Medulla oblongata (tissue), 1 donor: ENCODE measurements at regions not wholly inside any gene's neighbourhood (a gene's known extent, or its start where the extent isn't known, plus 50 kb on each side); places are given as distances from the start of the nearest gene placed in this dataset.
"Not testable (repeated sequence)": the region's sequence is repeated elsewhere in the genome, so short reads cannot be mapped to it uniquely, and the experiment has no call there.

Experiments used
- DNase-seq: peaks from one replicate; pipeline ENCODE4 v3.0.0-alpha.2; 2015; ENCODE audit errors: extremely low spot score

DNA sequence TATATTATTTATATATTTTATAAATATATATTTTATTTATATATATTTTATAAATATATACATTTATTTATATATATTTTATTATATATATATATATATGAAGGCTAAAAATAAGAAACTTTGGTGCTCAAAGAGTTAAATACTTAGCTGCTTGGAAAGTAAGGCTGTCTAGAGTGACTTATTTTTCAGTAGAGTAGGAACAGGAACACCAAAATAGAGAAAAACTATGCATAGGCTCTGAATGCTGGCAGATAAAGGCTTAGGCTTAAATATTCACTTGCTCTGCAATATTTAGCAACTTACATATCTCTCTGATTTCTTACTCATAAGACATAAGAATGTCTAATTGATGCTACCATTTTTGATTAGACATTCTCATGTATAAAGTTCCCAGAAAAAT lies 991.2 kb downstream of the VRK1 start:
- DNase-seq = no peak

DNA sequence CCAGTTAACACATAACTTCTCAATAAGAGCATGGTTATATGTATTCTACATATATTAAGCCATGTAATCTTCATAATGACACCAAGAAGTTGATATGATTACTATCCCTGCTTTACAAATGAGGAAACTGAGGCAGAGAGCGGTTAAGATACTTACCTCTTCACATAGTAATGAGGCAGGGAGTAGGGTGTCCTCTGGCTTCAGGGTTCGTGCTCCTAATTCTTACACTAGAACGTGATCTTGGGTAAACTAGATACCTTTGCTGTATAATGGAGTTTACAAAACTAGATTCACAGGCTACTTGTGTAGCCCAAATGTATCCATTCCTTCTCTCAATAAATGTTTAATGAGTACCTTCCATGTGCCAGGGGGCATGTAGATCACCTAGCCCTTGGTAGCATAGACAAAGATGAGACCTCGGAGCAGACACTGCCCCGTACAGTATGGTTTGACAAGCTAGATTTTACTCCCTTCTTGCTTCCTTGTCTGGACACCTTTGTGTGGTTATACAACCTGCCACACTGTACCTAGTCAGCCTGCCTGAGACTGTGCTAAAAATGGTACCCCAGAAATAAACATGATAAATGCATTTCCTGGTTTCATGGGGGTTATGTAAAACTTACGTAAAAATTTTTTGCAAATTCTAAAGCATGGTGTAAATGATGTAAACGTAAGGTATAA lies 991.8 kb downstream of the VRK1 start:
- no peak for DNase-seq

DNA sequence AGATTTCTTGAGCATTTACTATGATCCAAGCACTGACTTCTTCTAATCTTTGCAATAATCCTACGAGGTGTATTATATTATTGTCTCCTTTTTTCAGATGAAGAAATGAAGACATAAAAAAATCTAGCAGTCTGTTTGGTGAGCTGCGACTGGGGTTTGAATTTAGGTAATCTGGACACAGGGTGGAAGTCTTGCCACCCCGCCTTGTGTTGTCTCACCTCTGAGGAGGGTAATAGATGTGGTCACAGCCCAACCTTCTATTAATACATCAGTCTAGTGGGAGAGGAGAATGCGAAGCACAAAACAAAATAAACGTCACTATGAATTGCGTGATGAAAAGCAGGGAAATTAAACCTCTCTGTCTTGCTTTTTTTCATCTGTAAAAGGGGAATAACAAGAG lies 993.9 kb downstream of the VRK1 start:
- no peak for DNase-seq

DNA sequence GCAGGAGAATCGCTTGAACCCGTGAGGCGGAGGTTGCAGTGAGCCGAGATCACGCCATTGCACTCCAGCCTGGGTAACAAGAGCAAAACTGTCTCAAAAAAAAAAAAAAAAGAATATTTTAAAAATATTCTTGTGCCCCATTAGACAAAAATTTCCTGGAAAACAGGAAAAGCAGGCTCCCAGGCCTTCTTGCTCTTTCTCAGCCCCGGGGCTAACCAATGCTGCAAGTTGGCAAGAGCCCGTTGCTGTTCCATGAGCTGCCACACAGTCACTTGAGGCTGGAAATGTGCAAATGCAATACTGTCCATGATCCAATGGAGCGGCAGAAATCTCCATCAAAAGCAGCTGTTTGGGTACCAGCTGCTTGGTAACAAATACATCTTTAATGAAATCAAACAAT lies 994.7 kb downstream of the VRK1 start:
- no peak for DNase-seq

DNA sequence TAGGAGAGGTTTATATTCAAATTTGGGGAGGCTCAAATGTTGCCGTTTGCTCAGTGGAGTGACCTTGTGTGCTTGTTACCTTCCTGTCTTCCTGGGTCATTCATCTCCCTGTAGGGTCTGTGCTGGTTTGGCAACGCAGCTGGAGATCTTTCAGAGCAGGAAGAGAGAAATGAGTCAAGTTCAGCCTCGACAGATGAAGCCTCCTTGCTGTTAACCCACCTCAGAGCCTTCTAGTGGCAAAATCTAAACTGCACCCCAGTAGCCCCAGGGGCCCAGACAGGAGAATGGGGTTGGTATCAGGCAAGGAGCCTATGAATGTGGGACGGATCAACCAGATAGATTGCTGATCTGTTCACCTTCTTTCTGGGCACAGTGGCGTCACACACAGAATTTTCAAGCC lies 999.3 kb downstream of the VRK1 start:
- DNase-seq = no peak

DNA sequence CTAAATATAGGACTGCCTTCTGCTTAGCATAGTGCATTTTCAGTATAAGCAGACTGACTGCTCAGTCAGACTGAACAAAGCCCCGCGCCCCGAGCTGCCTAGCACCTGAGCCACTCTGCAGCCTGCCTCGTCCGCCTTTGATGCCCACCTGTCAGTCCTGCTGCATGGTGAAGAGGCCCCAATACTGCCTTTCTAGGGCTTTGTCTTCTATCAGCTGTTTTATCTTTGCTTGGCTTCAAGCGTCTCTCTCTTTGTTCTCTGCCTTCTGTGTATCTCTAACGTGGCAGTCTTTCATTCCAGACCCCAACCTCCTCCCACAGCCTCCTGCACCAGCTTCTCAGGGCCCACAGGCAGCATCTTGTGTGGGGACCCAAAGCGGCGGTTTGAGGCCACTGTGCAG lies 1001.0 kb downstream of the VRK1 start:
- DNase-seq = no peak

DNA sequence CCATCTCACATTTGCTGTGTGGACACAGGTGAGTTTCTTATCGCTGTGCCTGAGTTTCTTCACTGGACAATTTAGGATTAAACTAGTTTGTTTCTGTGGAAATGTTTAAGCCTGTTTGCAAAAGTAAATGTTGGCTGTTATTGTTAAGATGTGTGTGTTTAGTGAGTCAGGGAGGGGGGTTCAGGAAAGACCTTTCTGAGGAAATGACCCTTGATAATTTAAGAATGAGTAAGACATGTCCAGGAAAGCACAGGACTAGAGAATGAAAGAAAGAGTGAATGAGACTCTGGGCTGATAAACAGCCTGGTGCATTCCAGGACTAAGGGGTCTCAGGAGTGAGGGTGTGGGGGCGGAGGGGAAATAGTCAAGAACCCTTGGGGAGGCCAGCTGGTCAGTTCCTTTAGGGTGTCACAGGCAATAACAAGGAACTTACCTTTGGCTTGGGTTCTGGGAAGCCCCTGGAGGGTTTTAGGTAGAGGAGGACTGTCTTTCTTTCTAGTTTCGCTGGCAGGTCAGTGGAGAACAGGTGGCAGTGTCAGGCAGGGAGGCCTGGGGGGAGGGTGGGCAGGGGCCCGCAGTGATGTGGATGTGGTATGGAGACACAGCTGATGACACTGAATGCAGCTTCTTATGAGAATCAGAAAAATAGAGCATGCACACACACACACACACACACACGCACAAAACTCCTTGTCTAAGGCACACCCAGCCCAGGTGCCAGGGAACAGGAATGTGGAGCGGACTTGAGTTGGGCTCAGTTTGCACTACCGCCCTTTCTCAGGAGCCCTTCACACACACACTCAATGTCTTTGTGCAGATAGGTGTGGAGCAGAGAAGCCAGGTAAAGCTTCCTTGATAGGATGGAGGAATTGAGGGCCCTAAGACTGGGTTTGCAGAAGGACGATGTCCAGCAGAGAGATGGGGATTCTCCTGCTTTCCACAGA lies 1005.5 kb downstream of the VRK1 start:
- no peak for DNase-seq

DNA sequence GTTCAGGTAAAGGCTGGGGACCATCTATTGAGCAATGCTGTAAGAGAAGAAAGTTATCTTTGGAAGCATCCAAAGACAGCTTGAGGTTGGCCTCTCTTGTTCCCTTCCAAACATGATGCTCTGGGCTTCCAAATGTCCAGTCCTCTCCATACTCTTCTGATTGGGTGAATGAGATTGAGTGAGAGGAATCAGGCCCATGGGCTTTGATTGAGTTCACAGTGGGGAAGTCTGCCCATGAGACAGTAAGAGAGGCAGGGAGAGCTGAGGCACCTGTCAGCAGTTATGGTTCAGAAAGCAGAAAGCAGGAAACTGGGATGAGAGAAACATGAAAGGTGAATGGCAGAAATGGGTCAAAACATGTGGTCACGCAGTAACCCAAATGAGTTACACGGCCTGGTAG lies 1006.9 kb downstream of the VRK1 start:
- no peak for DNase-seq

DNA sequence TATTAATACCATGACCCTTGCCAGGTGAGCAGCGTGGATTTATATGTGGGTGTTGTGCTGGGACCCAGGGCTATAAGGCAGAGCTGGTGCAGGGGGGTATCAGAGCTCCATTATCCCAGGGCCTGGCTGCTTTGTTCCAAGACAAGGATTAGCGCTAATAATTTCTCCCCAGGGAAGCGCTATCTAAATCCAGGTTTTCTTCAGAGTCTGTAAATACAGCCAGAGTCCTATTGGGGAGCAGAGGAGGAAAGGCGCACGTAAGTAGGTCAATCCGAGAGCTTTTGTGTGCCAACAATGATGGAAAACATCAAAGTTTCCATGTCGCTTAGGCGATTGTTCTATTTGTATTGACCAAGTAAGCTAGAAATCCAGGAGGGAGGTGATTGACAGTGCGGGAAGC lies 1009.7 kb downstream of the VRK1 start:
- DNase-seq = no peak

DNA sequence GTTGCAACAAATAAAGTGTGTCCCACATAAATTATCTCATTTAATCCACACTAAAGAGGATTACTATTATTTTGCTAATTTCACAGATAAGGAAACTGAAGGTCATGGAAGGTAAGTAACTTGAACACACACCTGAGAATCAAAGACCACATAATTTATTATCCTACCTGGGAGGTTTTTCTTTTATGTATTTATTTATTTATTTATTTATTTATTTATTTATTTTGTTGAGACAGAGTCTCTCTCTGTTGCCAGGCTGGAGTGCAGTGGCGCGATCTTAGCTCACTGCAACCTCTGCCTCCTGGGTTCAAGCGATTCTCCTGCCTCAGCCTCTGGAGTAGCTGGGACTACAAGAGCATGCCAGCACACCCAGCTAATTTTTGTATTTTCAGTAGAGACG lies 1011.4 kb downstream of the VRK1 start:
- not testable (repeated sequence) for DNase-seq

DNA sequence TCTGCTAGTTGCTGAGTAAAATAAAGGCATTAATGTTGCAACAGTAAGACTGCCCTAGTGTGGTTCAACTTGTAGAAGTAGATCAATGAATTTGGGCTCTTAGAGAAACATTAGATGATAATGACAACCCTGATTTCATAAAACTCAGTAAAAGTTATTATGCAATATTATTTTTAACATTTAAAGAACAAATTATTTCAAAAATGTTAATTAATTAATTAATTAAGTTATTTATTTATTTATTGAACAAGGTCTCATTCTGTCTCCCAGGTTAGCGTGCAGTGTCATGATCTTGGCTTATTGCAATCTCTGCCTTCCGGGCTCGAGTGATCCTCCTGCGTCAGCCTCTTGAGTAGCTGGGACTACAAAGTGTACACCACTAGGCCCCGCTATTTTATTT lies 1016.4 kb downstream of the VRK1 start:
- DNase-seq = no peak

DNA sequence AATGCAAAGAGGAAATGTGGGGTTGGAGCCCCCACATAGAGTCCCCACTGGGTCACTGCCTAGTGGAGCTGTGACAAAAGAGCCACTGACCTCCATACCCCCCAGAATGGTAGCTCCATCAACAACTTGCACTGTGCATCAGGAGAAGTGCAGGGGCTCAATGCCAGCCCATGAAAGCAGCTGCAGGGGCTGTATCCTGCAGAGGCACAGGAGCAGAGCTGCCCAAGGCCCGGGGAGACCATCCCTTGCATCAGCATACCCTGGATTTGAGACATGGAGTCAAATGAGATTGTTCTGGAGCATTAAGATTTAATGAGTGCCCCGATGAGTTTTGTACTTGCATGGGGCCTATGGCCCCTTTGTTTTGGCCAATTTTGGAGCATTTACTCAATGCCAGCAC lies 1023.6 kb downstream of the VRK1 start:
- DNase-seq = no peak

DNA sequence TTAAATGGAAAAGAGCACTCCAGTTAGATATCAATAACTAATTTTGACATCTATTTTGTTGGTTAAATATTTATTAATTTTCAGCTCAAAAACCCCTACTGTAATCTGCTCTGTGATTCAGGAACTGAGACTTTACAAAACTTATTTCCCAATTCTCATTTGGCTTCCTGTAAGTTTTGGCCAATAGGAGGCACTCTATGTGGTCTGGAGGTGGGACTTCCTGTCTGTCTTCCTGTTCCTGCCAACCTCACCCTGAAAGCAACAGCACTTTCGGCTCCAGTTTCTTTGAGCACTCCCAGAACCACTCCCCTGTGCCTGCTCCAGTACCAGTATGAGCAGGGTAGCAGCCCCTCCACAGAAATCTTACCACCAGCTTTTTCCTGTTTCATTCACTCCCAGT lies 1027.0 kb downstream of the VRK1 start:
- no peak for DNase-seq

DNA sequence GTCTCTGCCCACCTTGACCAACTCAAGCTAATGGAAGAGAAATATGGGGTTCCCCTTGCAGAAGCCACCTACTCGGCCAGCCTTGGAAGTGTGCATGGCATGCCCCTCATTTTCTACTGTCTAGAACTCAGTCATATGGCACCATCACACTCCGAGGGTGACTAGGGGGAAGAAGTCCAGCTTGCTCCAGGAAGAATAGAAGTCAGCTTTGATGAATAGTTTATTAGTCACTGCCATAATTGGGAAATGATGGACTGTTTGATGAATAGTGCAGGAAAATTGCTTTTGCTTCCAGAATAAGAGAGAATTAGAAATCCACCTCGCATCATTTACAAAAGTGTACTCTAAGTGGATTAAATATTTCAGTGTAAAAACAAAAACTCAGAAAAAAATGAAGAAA lies 1030.6 kb downstream of the VRK1 start:
- no peak for DNase-seq

DNA sequence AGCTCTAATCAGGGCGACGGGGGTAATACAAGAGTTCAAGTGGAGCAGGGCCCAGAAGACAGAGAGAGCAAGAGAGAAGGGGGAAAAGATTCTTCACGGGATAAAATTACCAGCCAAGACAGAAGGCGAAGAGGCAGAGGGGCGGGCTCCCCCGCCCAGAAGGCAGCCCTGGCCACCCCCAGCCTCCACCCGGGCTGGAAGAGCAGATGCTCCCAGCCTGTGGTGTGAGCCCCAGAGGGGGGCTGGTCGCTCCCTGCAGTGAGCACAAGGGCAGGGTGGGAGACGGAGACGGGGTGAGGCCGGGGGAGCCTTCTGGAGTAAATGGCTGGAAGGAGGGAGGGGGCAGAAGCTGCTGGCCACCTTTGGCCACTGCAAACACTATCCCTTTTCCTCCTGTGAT lies 1035.6 kb downstream of the VRK1 start:
- no peak for DNase-seq

DNA sequence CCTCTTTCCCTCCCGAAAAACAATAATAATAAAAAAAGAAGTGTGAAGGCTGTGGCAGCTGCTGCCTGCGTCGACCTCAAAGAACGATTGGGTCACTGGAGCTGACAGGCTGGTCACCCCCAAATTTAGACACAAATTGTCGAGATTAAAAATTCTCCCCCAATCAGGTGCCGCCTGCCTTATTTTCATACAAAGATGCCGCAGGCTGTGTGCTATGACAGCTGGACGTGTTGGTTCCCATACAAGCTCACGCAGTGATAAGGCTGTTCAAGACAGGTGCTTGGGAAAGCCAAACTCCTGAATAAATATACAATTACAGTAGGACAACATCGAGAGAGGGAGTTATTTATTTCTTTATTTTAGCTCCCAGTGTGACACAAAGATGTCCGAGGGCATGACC lies 1041.8 kb downstream of the VRK1 start:
- no peak for DNase-seq

DNA sequence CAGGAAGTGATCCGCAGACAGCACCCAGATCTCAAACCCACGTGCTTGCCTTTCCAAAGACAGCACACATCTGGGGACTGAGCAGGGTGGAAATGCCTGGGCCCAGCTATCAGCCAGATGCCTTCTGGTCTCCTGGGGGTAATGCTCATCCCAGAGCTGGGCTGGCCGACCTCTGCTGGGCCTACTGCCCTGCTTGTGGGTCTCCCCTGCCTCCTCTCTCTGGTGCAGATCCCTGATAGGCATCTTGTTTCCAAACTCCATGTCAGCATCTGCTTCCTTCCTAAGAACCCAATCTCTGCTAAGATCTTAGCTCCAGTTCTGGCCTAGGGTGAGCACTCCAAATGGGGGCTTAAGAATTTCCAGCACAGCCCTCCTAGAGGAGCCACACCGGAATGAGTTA lies 1043.0 kb downstream of the VRK1 start:
- DNase-seq = no peak

DNA sequence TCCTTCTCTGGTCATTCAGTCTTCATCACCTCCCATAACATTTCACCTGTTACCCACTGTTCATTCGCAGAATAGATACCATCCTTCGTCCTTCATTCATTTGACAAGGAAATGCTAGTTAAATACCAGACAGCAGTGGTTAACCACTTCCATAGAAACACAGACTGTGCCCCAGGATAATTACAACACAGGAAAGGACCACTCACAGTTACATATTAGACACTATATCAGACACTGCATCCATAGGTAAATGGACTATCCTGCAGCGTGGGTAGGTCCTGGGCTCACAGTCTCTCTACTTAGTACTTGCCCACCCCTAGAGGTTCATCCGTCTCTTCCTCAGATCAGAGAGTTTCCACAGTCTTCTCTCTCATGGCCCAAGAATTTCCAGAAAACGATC lies 1044.6 kb downstream of the VRK1 start:
- no peak for DNase-seq

DNA sequence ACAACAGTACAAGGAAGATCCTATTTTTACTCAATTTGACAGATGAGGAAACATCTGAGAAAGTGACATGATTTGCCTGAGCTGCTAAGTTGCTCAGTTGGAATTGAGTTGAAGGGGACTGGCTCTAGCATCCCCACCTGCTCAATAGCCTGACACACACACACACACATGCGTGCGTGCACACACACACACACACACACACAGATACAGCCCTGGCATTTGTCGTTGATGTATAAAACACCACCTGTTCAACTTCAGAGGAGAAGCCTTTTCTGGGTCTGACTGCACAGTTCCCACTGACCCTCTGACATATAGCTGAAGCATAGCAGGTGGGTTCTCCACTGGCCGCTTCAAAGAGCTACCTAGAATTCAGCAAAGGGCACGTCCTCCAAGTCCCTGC lies 1045.9 kb downstream of the VRK1 start:
- no peak for DNase-seq

DNA sequence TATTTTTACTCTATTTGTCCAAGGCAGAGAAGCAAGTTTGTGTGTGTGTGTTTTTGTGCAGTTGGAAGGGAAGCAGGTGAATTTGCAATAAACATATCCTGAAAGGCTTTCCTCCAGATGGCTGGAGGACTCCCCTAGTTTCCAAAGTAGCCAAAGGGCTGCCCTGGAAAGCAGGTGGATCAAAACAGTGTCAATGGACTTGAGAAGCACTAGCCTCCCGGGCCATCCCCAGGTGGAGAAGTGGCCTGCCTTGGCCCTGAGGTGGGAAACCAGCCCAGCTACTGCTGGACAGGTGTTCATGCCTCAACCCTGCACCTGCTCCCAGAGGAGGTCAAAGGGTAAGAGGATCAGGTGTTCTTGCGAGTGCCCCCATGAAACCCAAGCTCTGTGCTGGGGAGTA lies 1046.9 kb downstream of the VRK1 start:
- no peak for DNase-seq

DNA sequence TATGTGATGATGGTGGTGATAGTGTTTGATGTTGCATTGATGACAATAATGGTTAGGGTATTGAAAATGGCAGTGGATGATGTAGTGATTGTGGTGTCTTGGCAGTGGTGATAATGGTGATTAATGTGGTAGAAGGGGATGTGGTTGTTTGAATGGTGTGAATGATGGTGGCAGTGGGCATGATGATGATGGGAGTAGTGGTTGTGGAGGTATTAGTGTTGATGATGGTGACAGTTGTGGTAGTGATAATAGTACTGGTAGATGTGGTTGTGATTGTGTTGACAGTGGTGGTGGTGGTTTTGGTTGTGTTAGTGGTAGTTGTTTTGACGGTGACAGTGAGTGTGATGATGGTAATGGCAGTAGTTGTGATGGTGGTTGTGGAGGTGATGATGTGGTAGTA lies 1049.0 kb downstream of the VRK1 start:
- no peak for DNase-seq

DNA sequence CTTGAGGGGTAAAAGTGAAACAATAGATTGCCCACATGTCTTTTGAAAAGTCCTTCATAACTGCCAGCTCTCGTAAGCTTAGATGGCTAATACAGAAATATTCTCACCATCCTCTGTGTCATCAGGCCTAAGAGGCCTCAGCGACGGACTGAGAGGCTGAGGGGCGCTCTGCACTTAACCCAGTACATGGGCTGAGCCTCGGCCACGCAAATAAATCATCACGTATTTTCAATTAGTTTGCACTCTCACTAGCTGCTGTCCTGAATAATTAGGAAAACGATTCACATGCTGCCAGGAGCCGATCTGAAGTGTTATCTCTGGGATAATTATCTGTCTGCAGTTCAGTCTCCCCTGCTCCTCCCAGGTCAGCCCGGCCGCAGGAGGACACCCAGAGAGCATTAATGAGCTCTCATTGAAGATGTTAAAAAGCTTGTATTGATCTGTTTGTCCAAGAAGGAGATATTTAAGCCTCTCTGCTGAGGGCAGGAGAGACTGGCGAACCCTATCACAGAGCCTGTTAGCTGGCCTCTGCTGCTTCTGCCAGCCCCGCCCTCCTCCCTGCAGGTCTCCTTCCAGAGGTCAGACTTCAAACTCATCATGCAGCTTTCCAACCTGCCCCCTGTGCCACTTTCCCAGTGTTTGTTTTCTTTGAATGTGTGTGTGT lies 1051.3 kb downstream of the VRK1 start:
- no peak for DNase-seq

DNA sequence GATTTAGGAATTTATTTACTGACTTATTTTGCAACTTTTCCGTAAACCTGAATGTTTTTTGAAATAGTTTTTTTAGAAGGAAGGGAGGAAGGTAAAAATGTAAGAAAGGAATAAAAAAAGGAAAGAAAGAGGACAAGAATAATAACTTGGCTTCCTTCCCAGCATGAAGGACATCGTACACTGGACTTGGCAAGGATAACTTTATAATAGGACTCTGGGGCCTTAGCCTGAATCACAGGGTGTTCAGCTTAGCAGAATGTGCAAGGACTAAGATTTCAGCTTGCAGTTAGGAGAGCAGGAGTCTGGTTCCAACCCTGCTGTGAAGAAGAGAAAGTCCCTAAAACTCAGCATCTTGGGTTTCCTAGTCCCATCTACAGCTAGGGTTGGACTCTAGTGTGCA lies 1053.3 kb downstream of the VRK1 start:
- DNase-seq = no peak
